Myocyte (in vitro differentiated cells): ENCODE measurements at regions not wholly inside any gene's neighbourhood (a gene's known extent, or its start where the extent isn't known, plus 50 kb on each side); places are given as distances from the start of the nearest gene placed in this dataset.

ENCODE experiments used
- DNase-seq: peaks from one replicate; pipeline ENCODE4 v3.0.0-alpha.2; 2012; ENCODE audit warnings: low read depth

GRCh38 chr16:5578980-5579379 is 481.4 kb upstream of the EEF2KMT start:
- no peak for DNase-seq

- no peak for DNase-seq
Measured at GRCh38 chr16:5577463-5577862, 479.9 kb upstream of the EEF2KMT start.

- DNase-seq: no peak
Measured at GRCh38 chr16:5575646-5576245, 478.2 kb upstream of the EEF2KMT start.

GRCh38 chr16:5575121-5575520 is 477.5 kb upstream of the EEF2KMT start:
- no peak for DNase-seq

- DNase-seq: no peak
Measured at GRCh38 chr16:5572056-5572455, 474.5 kb upstream of the EEF2KMT start.

GRCh38 chr16:5571446-5571845 is 473.9 kb upstream of the EEF2KMT start:
- DNase-seq: no peak

- no peak for DNase-seq
Measured at GRCh38 chr16:5561800-5562199, 464.2 kb upstream of the EEF2KMT start.

- DNase-seq: no peak
Measured at GRCh38 chr16:5560084-5560483, 462.5 kb upstream of the EEF2KMT start.

GRCh38 chr16:5557966-5558365 is 460.4 kb upstream of the EEF2KMT start:
- no peak for DNase-seq

GRCh38 chr16:5557448-5557847 is 459.9 kb upstream of the EEF2KMT start:
- DNase-seq: no peak

GRCh38 chr16:5556158-5556810 is 458.7 kb upstream of the EEF2KMT start:
- DNase-seq: no peak

GRCh38 chr16:5551909-5552308 is 454.3 kb upstream of the EEF2KMT start:
- no peak for DNase-seq

GRCh38 chr16:5549802-5550201 is 452.2 kb upstream of the EEF2KMT start:
- DNase-seq: no peak

GRCh38 chr16:5541356-5541755 is 443.8 kb upstream of the EEF2KMT start:
- DNase-seq: no peak

- no peak for DNase-seq
Measured at GRCh38 chr16:5537347-5537746, 439.8 kb upstream of the EEF2KMT start.

- no peak for DNase-seq
Measured at GRCh38 chr16:5533321-5533888, 435.8 kb upstream of the EEF2KMT start.

GRCh38 chr16:5527817-5528216 is 430.2 kb upstream of the EEF2KMT start:
- DNase-seq: no peak

- no peak for DNase-seq
Measured at GRCh38 chr16:5526826-5527225, 429.2 kb upstream of the EEF2KMT start.

- no peak for DNase-seq
Measured at GRCh38 chr16:5523829-5524228, 426.2 kb upstream of the EEF2KMT start.

- DNase-seq: no peak
Measured at GRCh38 chr16:5516115-5516514, 418.5 kb upstream of the EEF2KMT start.

- no peak for DNase-seq
Measured at GRCh38 chr16:5512014-5512413, 414.4 kb upstream of the EEF2KMT start.

GRCh38 chr16:5510819-5511370 is 413.3 kb upstream of the EEF2KMT start:
- no peak for DNase-seq

GRCh38 chr16:5509794-5510193 is 412.2 kb upstream of the EEF2KMT start:
- DNase-seq: no peak
